Neural cell (in vitro differentiated cells): ENCODE measurements at regions not wholly inside any gene's neighbourhood (a gene's known extent, or its start where the extent isn't known, plus 50 kb on each side); places are given as distances from the start of the nearest gene placed in this dataset.
A peak's percentile ranks its signal among the peaks of the same experiment; 100 is the strongest.

Experiments
- H2AFZ ChIP-seq: fragments of 200-600, 300-800 bp; sonication (generic), shearing (Covaris generic); 2 replicates; pipeline ENCODE4 v1.6.0; 2014; ENCODE audit warnings: low read depth, mild to moderate bottlenecking, antibody characterized with exemption, low read length, moderate library complexity
- H3F3A ChIP-seq: fragments of 200-600 bp; shearing (Covaris generic); 2 replicates; pipeline ENCODE4 v1.6.1; 2016; ENCODE audit warnings: mild to moderate bottlenecking, moderate library complexity, mixed read lengths, antibody characterized with exemption, low read length; ENCODE audit not compliant: insufficient read depth, poor library complexity, severe bottlenecking
- H3K27ac ChIP-seq: fragments of 200-600, 300-800 bp; sonication (generic), shearing (Covaris generic); 2 replicates; pipeline ENCODE4 v1.5.1; 2014; ENCODE audit warnings: mild to moderate bottlenecking, low read length, moderate library complexity
- H3K27me3 ChIP-seq: fragments of 300-800, 200-600 bp; sonication (generic), shearing (Covaris generic); 2 replicates; pipeline ENCODE4 v1.6.0; 2014; ENCODE audit warnings: mild to moderate bottlenecking, low read depth, low read length, moderate library complexity; ENCODE audit not compliant: insufficient read depth
- H3K36me3 ChIP-seq: fragments of 300-800, 200-600 bp; sonication (generic), shearing (Covaris generic); 2 replicates; pipeline ENCODE4 v1.5.1; 2014; ENCODE audit warnings: mild to moderate bottlenecking, antibody characterized with exemption, low read length, moderate library complexity; ENCODE audit not compliant: insufficient read depth
- H3K4me2 ChIP-seq: fragments of 300-800, 200-600 bp; sonication (generic), shearing (Covaris generic); 2 replicates; pipeline ENCODE4 v1.6.0; 2014; ENCODE audit warnings: mild to moderate bottlenecking, low read length
- H3K4me3 ChIP-seq: fragments of 300-800, 200-600 bp; sonication (generic), shearing (Covaris generic); 2 replicates; pipeline ENCODE4 v1.5.1; 2014; ENCODE audit warnings: mild to moderate bottlenecking, low read length, moderate library complexity
- H3K79me2 ChIP-seq: fragments of 200-600 bp; shearing (Covaris generic); replicated peaks from 2 replicates; pipeline ENCODE4 v1.6.0; 2014; ENCODE audit warnings: mild to moderate bottlenecking, low read length, moderate library complexity; ENCODE audit not compliant: insufficient read depth
- H3K9ac ChIP-seq: fragments of 300-800, 200-600 bp; sonication (generic), shearing (Covaris generic); 2 replicates; pipeline ENCODE4 v1.6.1; 2016; ENCODE audit warnings: mild to moderate bottlenecking, low read length, mixed read lengths
- H3K9me2 ChIP-seq: fragments of 200-600 bp; shearing (Covaris generic); 2 replicates; pipeline ENCODE4 v1.6.1; 2016; ENCODE audit warnings: mild to moderate bottlenecking, low read length, mixed read lengths; ENCODE audit not compliant: insufficient read depth
- H3K9me3 ChIP-seq: fragments of 200-600, 300-800 bp; sonication (generic), shearing (Covaris generic); 2 replicates; pipeline ENCODE4 v1.6.1; 2016; ENCODE audit warnings: mild to moderate bottlenecking, mixed run types, low read length, moderate library complexity, mixed read lengths
- H4K20me1 ChIP-seq: fragments of 200-600 bp; shearing (Covaris generic); 2 replicates; pipeline ENCODE4 v1.6.1; 2016; ENCODE audit warnings: mild to moderate bottlenecking, mixed run types; ENCODE audit not compliant: insufficient read depth
- EP300 ChIP-seq: fragments of 450-650 bp; conservative IDR thresholded peaks from 2 replicates; pipeline ENCODE4 v1.6.1; 2014; ENCODE audit warnings: antibody characterized with exemption, mild to moderate bottlenecking, moderate library complexity; ENCODE audit not compliant: poor library complexity, severe bottlenecking
- EZH2 ChIP-seq: fragments of 200-600, 300-800 bp; shearing (Covaris generic), sonication (generic); IDR thresholded peaks from 2 replicates; pipeline ENCODE4 v1.6.1; 2014; ENCODE audit warnings: antibody characterized with exemption, low read length, borderline replicate concordance, mild to moderate bottlenecking; ENCODE audit not compliant: insufficient read depth, poor library complexity, severe bottlenecking
- MXI1 ChIP-seq: fragments of 450-650 bp; conservative IDR thresholded peaks from 2 replicates; pipeline ENCODE4 v1.6.1; 2014; ENCODE audit warnings: antibody characterized with exemption, mild to moderate bottlenecking; ENCODE audit not compliant: poor library complexity, severe bottlenecking
- POLR2AphosphoS5 ChIP-seq: IDR thresholded peaks from 2 replicates; pipeline ENCODE4 v1.6.1; 2012
- RAD21 ChIP-seq: fragments of 450-650 bp; conservative IDR thresholded peaks from 2 replicates; pipeline ENCODE4 v1.6.1; 2014; ENCODE audit warnings: antibody characterized with exemption, mild to moderate bottlenecking, moderate library complexity
- REST ChIP-seq: IDR thresholded peaks from 2 replicates; pipeline ENCODE4 v1.6.1; 2012; ENCODE audit warnings: borderline replicate concordance
- SMC3 ChIP-seq: fragments of 450-650 bp; conservative IDR thresholded peaks from 2 replicates; pipeline ENCODE4 v1.6.1; 2014; ENCODE audit warnings: antibody characterized with exemption, mild to moderate bottlenecking, moderate library complexity; ENCODE audit not compliant: poor library complexity
- TAF1 ChIP-seq: IDR thresholded peaks from 2 replicates; pipeline ENCODE4 v1.6.1; 2012; ENCODE audit warnings: low read depth
- TF ChIP-seq, protein P1 (sequence below): fragments of 450-650 bp; IDR thresholded peaks from 2 replicates; pipeline ENCODE4 v1.5.1; 2014; ENCODE audit warnings: antibody characterized with exemption, mild to moderate bottlenecking, moderate library complexity; ENCODE audit not compliant: poor library complexity, severe bottlenecking

DNA sequence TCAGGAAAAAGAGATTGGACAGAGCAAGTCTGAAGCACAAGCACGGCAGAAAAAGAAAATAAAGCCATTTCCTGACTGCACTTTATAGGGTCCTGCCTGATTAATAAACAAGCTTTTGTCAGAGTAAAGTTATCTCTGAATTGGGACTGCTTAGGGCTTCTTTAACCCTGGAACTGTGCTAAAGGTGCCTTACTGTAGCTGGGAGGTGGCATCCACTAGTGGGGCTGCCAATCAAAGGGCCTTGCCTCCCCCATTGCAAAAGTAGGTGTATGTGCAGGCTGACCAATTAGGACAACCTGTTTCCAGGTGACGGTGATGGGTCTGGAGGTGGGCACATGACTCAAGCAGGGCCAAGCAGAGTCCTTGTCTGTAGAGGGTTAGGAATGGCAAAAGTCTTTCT lies 57.4 kb upstream of the RAPH1 start:
- H3F3A ChIP-seq = no peaks in the 10 kb centered on the region
- H2AFZ ChIP-seq = no peak overlapping the region
- no peaks in the 10 kb centered on the region for H3K27me3 ChIP-seq
- H3K27ac ChIP-seq = no peak overlapping the region
- TF ChIP-seq EZH2 = no peak
- no peak for TF ChIP-seq TAF1
- TF ChIP-seq MXI1 = no peak
- TF ChIP-seq EP300 = no peak
- TF ChIP-seq RAD21 = no peak
- no peak overlapping the region for H3K9ac ChIP-seq
- no peaks in the 10 kb centered on the region for H3K36me3 ChIP-seq
- H3K4me2 ChIP-seq = no peak overlapping the region
- no peaks in the 10 kb centered on the region for H3K9me2 ChIP-seq
- H3K4me3 ChIP-seq = no peak overlapping the region
- H3K79me2 ChIP-seq = no peaks in the 10 kb centered on the region
- H4K20me1 ChIP-seq = no peaks in the 10 kb centered on the region
- H3K9me3 ChIP-seq = no peaks in the 10 kb centered on the region

DNA sequence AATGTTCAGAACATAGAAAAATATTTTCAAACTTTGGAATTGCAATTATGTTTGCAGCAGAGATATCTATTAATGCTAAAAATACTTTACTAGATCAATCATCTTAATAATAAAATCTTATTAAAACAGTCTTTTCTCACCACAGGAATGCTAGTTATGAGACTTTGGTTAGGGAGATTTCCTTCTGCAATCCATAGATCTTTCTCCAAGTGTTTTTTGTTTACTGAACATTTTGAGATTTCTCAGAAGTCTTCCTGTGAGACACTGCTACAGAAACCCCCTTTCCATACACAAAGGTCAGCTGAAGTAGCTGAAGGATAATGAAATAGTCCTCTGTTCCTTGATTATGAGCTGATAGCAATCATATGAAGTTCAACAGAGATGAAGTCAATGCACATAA lies 59.4 kb upstream of the RAPH1 start:
- Histone ChIP-seq H3K9ac (no peak overlapping the region), H3K36me3 (no peaks in the 10 kb centered on the region), H3F3A (no peaks in the 10 kb centered on the region), H4K20me1 (no peaks in the 10 kb centered on the region), H3K4me3 (no peak overlapping the region), H3K9me2 (no peaks in the 10 kb centered on the region), H3K27me3 (no peaks in the 10 kb centered on the region), H3K4me2 (no peak overlapping the region), H3K27ac (no peak overlapping the region), H3K79me2 (no peaks in the 10 kb centered on the region), H3K9me3 (no peaks in the 10 kb centered on the region), H2AFZ (no peak overlapping the region)
- TF ChIP-seq RAD21 (no peak), EP300 (no peak), MXI1 (no peak), POLR2AphosphoS5 (no peak), SMC3 (no peak), EZH2 (no peak), TAF1 (no peak), REST (no peak)
- TF ChIP-seq, protein P1, sequence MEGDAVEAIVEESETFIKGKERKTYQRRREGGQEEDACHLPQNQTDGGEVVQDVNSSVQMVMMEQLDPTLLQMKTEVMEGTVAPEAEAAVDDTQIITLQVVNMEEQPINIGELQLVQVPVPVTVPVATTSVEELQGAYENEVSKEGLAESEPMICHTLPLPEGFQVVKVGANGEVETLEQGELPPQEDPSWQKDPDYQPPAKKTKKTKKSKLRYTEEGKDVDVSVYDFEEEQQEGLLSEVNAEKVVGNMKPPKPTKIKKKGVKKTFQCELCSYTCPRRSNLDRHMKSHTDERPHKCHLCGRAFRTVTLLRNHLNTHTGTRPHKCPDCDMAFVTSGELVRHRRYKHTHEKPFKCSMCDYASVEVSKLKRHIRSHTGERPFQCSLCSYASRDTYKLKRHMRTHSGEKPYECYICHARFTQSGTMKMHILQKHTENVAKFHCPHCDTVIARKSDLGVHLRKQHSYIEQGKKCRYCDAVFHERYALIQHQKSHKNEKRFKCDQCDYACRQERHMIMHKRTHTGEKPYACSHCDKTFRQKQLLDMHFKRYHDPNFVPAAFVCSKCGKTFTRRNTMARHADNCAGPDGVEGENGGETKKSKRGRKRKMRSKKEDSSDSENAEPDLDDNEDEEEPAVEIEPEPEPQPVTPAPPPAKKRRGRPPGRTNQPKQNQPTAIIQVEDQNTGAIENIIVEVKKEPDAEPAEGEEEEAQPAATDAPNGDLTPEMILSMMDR = no peak

DNA sequence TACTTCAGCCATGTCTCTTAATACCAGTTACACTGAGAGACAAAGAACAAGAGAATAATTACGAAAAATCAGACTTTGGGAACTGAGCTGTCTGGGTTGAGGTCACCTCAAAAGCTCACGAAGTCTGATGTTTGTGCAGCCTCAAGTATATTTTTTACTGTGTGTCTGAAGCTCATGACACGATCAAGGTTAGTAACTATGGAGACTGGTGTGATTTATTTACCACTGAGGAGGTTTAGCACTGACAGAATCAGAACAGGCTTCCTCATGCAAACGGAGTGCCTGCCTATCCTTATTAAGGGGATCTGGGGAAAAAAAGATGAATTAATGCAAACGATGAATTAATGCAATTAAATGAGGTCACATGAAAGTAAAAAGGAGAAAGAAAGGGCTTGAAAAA lies 61.1 kb upstream of the RAPH1 start:
- no peak overlapping the region for H3K4me3 ChIP-seq
- H2AFZ ChIP-seq = no peak overlapping the region
- no peaks in the 10 kb centered on the region for H3K79me2 ChIP-seq
- no peaks in the 10 kb centered on the region for H3F3A ChIP-seq
- H3K27ac ChIP-seq = no peak overlapping the region
- no peak overlapping the region for H3K4me2 ChIP-seq
- TF ChIP-seq EP300 = peak; percentile 33
- TF ChIP-seq EZH2 = no peak
- no peak for TF ChIP-seq TAF1
- no peaks in the 10 kb centered on the region for H3K9me3 ChIP-seq
- no peaks in the 10 kb centered on the region for H3K36me3 ChIP-seq
- no peaks in the 10 kb centered on the region for H3K9me2 ChIP-seq
- no peak overlapping the region for H3K9ac ChIP-seq
- H3K27me3 ChIP-seq = no peaks in the 10 kb centered on the region
- H4K20me1 ChIP-seq = no peaks in the 10 kb centered on the region
